Choroid plexus epithelial cell (primary cell): ENCODE measurements at regions not wholly inside any gene's neighbourhood (a gene's known extent, or its start where the extent isn't known, plus 50 kb on each side); places are given as distances from the start of the nearest gene placed in this dataset.

Source experiments
- DNase-seq: peaks from one replicate; pipeline ENCODE4 v3.0.0-alpha.2; 2010; ENCODE audit warnings: low read depth
- H3K4me3 ChIP-seq: 2 replicates; pipeline ENCODE4 v1.5.1; 2011; ENCODE audit warnings: low read depth, mild to moderate bottlenecking, control low read depth, low read length, moderate library complexity
- CTCF ChIP-seq: conservative IDR thresholded peaks from 2 replicates; pipeline ENCODE4 v1.5.1; 2011; ENCODE audit warnings: low read depth, mild to moderate bottlenecking, control low read depth, inconsistent platforms, low read length, moderate library complexity

GRCh38 chr12:115351514-115352077, 667.6 kb upstream of the TBX3 start:
- H3K4me3 ChIP-seq, result no peak overlapping the region
- peak; percentile 76 for DNase-seq

DNA sequence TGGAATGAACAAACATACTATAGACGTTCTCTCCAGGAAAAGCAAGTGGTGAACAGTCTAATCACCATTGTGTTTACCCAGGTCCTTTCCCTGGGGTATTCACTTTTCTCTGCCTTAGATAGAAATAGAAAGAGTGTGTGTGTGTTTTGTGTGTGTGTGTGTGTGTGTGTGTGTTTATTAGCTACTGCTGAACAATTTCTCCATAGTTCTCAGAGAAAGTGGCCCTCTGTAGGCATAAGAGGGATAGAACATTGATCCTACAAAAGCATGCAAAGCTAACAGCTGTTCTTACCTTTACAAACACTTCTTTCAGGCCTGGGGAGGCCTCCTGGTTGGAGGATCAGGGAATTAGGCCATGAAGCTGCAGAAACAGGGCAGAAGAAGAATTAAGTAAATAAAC, 665.7 kb upstream of the TBX3 start:
- no peak overlapping the region for H3K4me3 ChIP-seq
- DNase-seq, result peak; percentile 67
- TF ChIP-seq CTCF, result peak; percentile 43

More at GRCh38 chr12:115351514-115352077, 667.6 kb upstream of the TBX3 start:
- no peak for TF ChIP-seq CTCF

- no peak overlapping the region for H3K4me3 ChIP-seq
- TF ChIP-seq CTCF, result no peak
- no peak for DNase-seq
These were observed 664.3 kb upstream of the TBX3 start for GRCh38 chr12:115348301-115348700.

DNA sequence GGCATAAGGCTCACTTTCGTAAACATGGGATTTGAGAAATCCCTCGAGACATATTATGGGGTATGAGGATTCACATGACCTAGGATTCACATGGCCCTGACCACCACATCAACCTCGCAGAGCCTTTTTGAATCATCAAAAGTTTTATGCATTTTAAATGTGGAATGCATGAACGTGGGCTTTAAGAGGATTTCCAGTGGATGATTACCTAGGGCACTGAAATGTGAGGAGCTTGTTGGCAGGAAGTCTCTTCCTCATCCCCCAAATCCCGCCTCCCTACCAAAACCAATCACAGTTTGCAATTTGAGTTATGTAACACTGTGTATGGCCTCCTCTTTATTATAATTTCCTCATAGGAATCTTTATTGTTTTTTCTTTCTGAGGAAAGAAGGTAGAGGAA, 659.6 kb upstream of the TBX3 start:
- TF ChIP-seq CTCF, result no peak

DNA sequence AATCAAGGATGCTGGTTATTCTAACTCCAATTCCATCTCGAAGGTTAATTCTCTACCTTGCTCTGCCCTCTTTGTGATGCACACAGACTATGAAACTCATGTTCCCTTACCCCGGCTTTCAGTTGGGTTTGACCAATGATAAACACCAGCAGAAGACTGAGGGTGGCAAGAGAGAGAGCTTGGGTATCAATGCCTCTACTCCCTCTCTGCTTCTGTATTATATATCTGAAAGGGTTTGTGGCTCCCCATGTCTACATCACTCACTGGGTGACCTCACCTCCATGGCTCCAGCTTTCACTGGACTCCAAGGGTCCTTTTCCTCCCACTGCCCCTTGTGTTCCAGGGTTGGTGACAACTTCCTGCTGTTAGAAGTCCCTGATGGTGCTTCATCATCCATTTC, 659.0 kb upstream of the TBX3 start:
- DNase-seq, result no peak
- no peak overlapping the region for H3K4me3 ChIP-seq
- no peak for TF ChIP-seq CTCF

More for the DNA sequence above, 659.6 kb upstream of the TBX3 start:
- no peak overlapping the region for H3K4me3 ChIP-seq
- no peak for DNase-seq

GRCh38 chr12:115341442-115341841, 657.5 kb upstream of the TBX3 start:
- H3K4me3 ChIP-seq, result no peak overlapping the region
- DNase-seq, result peak; percentile 99
- TF ChIP-seq CTCF, result no peak

DNA sequence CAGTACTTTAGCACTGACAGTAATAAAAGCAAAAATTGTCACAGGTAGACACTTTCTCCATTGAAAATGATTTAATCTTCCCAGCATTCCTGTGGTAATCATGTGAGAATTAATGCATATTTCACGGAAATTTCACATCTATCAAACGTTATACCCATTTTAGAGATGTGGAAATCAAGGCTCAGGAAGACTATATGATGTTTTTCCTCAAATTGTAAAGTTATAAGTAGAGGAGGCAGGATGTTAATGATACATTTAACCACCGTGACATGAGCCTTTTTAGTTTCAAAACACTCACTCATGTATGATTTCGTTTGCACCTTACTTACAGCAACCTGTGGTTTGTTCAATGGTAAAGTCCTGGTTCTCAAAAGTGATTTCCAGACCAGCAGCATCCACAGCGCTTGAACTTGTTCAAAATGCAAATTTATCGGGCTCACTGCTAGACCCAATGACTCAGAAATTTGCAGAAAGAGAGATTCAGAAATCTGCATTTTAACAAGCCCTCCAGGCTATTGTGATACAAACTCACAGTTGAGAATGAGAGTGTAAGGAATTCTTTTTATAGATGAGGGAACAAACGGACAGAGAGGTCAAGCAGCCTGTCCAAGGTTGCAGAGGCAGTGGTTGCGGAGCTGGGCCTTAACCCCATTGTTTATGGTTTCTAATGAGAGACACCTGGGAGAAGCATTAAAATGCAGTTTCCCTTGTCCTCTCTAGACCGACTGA, 654.8 kb upstream of the TBX3 start:
- DNase-seq, result no peak
- H3K4me3 ChIP-seq, result no peak overlapping the region
- no peak for TF ChIP-seq CTCF
